OCI-LY7 (cell line): ENCODE measurements at regions not wholly inside any gene's neighbourhood (a gene's known extent, or its start where the extent isn't known, plus 50 kb on each side); places are given as distances from the start of the nearest gene placed in this dataset.

Source experiments
- CTCF ChIP-seq: fragments of 200-600 bp; sonication (generic); conservative IDR thresholded peaks from 2 replicates; pipeline ENCODE4 v1.5.1; 2014; ENCODE audit warnings: mild to moderate bottlenecking, antibody characterized with exemption, low read length, moderate library complexity, mixed read lengths
- EZH2phosphoT487 ChIP-seq: fragments of 200-600 bp; sonication (generic); IDR thresholded peaks from 2 replicates; pipeline ENCODE4 v1.6.1; 2018; ENCODE audit warnings: low read depth, borderline replicate concordance, mild to moderate bottlenecking, mixed run types, antibody characterized with exemption, low read length, moderate library complexity, mixed read lengths

DNA sequence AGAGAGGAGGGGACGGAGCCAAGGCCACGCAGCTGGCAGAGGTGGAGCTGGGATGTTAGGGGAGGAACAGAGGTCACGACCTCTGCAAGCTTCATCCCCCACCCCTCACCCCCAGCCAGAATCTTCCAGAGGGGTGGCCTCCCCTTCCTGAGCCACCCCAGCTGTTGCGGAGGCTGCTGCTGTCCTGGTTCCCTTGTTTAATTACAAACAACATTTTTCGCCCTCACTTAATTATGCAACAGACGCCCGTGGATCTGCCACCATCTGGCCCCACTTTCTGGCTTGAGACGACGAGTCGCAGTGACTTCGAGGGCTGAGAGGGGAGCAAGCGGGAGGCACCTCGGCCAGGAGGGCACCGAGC is 153.7 kb upstream of the PTPN1 start:
- TF ChIP-seq CTCF (no peak), EZH2phosphoT487 (no peak)
